Aorta (tissue), 5 donors: ENCODE measurements at regions not wholly inside any gene's neighbourhood (a gene's known extent, or its start where the extent isn't known, plus 50 kb on each side); places are given as distances from the start of the nearest gene placed in this dataset.
"Not testable (repeated sequence)": the region's sequence is repeated elsewhere in the genome, so short reads cannot be mapped to it uniquely, and the experiment has no call there.

Source experiments
- ATAC-seq: fragments of 200-7000 bp; cut with Tn5 transposase; one replicate; pipeline ENCODE4 v1.9.1; 2022; ENCODE audit warnings: moderate library complexity; ENCODE audit not compliant: low FRiP score
- DNase-seq, 2 donors: peaks; one replicate each; pipeline ENCODE4 v3.0.0-alpha.2; 2020
- H3K27ac ChIP-seq, 2 donors: one replicate each; pipeline ENCODE4 v1.5.1; 2013; ENCODE audit warnings: low read length in 2 of 2, mild to moderate bottlenecking in 2 of 2, moderate library complexity in 2 of 2, control low read depth in 1 of 2, inconsistent platforms in 1 of 2, low read depth in 1 of 2
- H3K27me3 ChIP-seq, 2 donors: one replicate each; pipeline ENCODE4 v1.6.1; 2013; ENCODE audit warnings: control low read depth in 1 of 2, low read length in 1 of 2, mild to moderate bottlenecking in 1 of 2, moderate library complexity in 1 of 2; ENCODE audit not compliant: insufficient read depth in 2 of 2, control insufficient read depth in 1 of 2
- H3K36me3 ChIP-seq, 2 donors: one replicate each; pipeline ENCODE4 v1.6.1; 2013; ENCODE audit warnings: control low read depth in 1 of 2, low read length in 1 of 2, mild to moderate bottlenecking in 1 of 2; ENCODE audit not compliant: insufficient read depth in 2 of 2, control insufficient read depth in 1 of 2
- H3K4me1 ChIP-seq, 2 donors: one replicate each; pipeline ENCODE4 v1.6.1; 2013; ENCODE audit warnings: low read length in 2 of 2, control low read depth in 1 of 2, mild to moderate bottlenecking in 1 of 2, moderate library complexity in 1 of 2; ENCODE audit not compliant: insufficient read depth in 2 of 2, control insufficient read depth in 1 of 2
- H3K4me3 ChIP-seq, 2 donors: one replicate each; pipeline ENCODE4 v1.5.1; 2013; ENCODE audit warnings: low read length in 2 of 2, control low read depth in 1 of 2, mild to moderate bottlenecking in 1 of 2
- H3K9me3 ChIP-seq: one replicate; pipeline ENCODE4 v1.6.1; 2013; ENCODE audit warnings: mild to moderate bottlenecking, low read length; ENCODE audit not compliant: control insufficient read depth
- WGBS, 2 donors: extraction: QIAGEN DNeasy Blood & Tissue Kit; methylation state at CpG; one replicate each; pipeline ENCODE4 v1.1.7; 2013; 5-methylcytosine and 5-hydroxymethylcytosine counted together
- intact Hi-C, 2 donors: fragments of 100-400 bp; cut with DNase I; formaldehyde crosslinking; loops; one replicate each; pipeline versions ENCODE4 v1.14.2 to v1.15.0; 2022
- donor health status: healthy with polysubstance abuse.
- donor health status: Bipolar disorder and iron deficiency.
- donor health status: DM: no; HTN: no; CAD: no.
- donor health status: DM: no; HTN: no; CAD: no.
- donor health status: DM: yes; HTN: yes; CAD: no.

DNA sequence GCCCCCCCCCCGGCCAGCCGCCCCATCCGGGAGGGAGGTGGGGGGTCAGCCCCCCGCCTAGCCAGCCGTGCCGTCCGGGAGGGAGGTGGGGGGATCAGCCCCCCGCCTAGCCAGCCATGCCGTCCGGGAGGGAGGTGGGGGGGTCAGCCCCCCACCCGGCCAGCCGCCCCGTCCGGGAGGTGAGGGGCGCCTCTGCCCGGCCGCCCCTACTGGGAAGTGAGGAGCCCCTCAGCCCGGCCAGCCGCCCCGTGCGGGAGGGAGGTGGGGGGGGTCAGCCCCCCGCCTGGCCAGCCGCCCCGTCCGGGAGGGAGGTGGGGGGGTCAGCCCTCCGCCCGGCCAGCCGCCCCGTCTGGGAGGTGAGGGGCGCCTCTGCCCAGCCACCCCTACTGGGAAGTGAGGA is 150.4 kb upstream of the ALDH1B1 start:
- 89 to 91% methylated on average over 19 to 28 of the region's 30 CpGs for WGBS, 2 donors
- DNase-seq, intact Hi-C loops: not testable (repeated sequence)

DNA sequence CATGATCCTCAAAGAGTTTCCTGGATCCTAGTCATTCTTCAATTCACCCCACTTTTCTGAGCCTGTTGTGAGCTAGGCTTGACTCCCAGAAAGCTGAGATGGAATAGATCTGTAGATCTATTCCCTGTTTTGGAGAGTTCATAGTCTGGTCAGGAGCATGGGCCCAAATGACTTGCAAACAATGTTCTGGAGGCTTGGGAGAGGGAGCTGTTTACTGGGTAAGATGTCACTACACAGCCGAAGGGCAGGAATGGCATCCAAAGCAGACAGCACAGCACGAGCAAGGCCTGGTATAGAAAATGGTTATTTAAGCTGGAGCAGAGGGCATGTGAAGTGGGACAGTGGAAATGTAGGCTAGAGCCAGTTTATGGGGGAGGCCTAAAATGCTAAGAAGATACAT is 152.5 kb upstream of the ALDH1B1 start:
- no peaks in the 10 kb centered on the region for H3K27me3 ChIP-seq
- H3K36me3 ChIP-seq: no peaks in the 10 kb centered on the region
- intact Hi-C loops: no loop called here
- 92 to 94% methylated on average over 2 of the region's 2 CpGs for WGBS, 2 donors
- H3K4me1 ChIP-seq: no peaks in the 10 kb centered on the region
- no peaks in the 10 kb centered on the region for H3K9me3 ChIP-seq
- DNase-seq: no peak
- no peak overlapping the region for H3K27ac ChIP-seq
- ATAC-seq: no peak
- H3K4me3 ChIP-seq: no peak overlapping the region

More for the DNA sequence above, 150.4 kb upstream of the ALDH1B1 start:
- not testable (repeated sequence) for H3K9me3 ChIP-seq, H3K27me3 ChIP-seq, H3K4me3 ChIP-seq, H3K4me1 ChIP-seq, H3K36me3 ChIP-seq, H3K27ac ChIP-seq, ATAC-seq

DNA sequence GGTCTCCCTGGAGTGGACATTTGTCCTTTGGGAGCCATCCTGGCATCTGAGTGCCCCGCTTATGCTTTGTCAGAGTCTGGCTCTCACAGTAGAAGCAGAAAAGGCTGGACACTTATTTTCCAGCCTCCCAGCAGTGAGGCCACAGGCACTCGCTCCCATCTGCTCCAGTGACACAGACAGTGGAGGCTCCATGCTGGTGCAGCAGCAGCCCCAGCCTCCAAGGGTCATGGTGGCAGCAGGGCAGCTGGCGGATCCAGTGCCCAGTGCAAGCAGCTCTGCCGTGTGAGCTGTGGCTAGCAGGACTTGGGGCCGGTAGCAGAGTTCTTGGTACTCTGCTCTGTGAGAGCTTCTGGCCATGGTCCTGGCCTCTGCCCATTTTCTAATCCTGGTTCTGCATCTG is 157.3 kb upstream of the ALDH1B1 start:
- H3K4me3 ChIP-seq: no peak overlapping the region
- H3K27ac ChIP-seq: no peak overlapping the region
- H3K27me3 ChIP-seq: no peaks in the 10 kb centered on the region
- no peaks in the 10 kb centered on the region for H3K4me1 ChIP-seq
- intact Hi-C loops: no loop called here
- ATAC-seq (no peak), DNase-seq (no peak)
- 77 to 89% methylated on average over 5 of the region's 5 CpGs for WGBS, 2 donors
- no peaks in the 10 kb centered on the region for H3K9me3 ChIP-seq
- H3K36me3 ChIP-seq: no peaks in the 10 kb centered on the region

DNA sequence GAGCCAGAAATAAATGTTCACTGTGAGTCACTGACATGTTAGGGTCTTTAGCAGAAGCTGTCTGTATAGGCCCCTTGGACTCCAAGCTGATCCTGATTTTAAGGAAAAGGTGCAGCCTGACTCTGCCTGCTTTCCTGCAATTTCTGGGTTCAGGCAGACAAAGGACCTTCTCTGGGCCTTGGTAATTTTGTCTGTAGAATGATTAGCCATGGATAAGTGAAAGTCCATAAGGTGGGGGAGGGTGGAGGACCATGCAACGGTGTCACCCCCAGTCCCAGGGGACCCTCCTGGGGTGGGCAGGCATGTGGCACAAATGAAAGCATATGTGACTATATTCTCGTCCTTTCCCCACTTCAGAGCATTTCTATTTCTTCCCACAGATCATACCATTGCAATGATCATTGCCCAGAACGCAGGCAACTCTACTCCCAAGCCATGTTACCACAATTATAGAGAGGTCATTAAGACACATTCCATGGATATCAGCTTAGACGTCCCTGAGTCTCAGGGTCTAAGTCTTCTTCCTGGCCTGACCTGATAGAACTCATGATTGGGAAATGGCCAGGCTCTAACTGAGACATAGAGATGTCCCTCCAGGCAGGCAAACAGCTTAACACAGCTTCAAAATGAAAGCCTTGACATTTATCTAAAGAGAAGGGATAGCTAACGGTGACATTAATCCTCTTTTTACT is 157.9 kb upstream of the ALDH1B1 start:
- WGBS, 2 donors: 82 to 87% methylated on average over 5 of the region's 5 CpGs
- H3K27ac ChIP-seq: no peak overlapping the region
- no peaks in the 10 kb centered on the region for H3K27me3 ChIP-seq
- intact Hi-C loops: no loop called here
- no peaks in the 10 kb centered on the region for H3K36me3 ChIP-seq
- no peaks in the 10 kb centered on the region for H3K9me3 ChIP-seq
- ATAC-seq (no peak), DNase-seq (no peak)
- no peaks in the 10 kb centered on the region for H3K4me1 ChIP-seq
- H3K4me3 ChIP-seq: no peak overlapping the region

DNA sequence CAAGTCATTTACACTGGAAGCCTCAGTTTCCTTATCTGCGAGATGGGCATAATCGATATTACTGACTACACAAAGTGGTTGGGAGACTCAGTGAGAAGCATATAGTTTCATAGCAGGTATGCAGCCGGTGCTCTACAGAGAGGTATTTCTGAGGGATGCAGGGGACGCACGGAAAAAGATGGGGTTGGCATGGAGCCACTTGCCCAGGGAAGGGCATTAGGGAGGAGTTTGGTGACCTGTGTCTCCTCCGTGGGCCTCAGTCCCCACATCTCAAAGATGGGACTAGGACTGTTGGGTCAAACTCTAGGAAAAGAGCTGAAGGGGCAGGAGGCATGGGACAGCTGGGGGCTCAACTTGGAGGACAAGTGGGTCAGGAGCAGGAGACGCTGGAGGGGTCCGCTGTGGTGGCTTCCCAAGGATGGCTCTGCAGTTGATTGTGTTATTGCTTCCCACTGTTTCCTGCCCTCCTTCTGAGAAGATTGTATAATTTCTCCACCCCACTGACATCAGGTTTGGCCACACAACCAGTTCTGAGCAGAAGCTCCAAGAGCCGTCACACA is 158.6 kb upstream of the ALDH1B1 start:
- H3K27ac ChIP-seq: no peak overlapping the region
- DNase-seq (no peak), ATAC-seq (no peak)
- intact Hi-C loops: no loop called here
- H3K9me3 ChIP-seq: no peaks in the 10 kb centered on the region
- WGBS, 2 donors: 94 to 97% methylated on average over 9 of the region's 9 CpGs
- H3K4me3 ChIP-seq: no peak overlapping the region
- no peaks in the 10 kb centered on the region for H3K27me3 ChIP-seq
- no peaks in the 10 kb centered on the region for H3K36me3 ChIP-seq
- no peaks in the 10 kb centered on the region for H3K4me1 ChIP-seq

DNA sequence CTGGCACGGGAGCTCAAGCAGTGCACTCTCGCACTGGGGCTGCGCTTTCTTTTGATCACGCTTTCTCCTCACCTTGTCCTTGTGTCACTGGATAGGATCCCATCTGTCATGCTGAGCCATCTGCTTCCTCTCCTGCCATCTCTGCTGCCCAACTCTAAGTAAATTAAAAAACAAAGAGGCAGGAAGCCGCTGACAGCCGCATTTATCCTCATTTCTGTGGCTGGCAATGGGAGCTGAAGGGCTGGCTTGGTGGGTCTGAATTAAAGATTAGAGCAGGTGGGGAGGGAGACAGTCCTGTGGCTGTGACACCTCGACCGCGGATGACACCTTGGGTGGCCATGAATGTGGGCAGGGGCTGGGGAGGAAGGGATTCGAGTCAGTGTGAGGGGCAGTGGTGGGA is 159.2 kb upstream of the ALDH1B1 start:
- Histone ChIP-seq H3K4me1 (no peaks in the 10 kb centered on the region), H3K27ac (no peak overlapping the region), H3K36me3 (no peaks in the 10 kb centered on the region), H3K9me3 (no peaks in the 10 kb centered on the region), H3K4me3 (no peak overlapping the region), H3K27me3 (no peaks in the 10 kb centered on the region)
- intact Hi-C loops: no loop called here
- 88 to 90% methylated on average over 10 of the region's 10 CpGs for WGBS, 2 donors
- ATAC-seq (no peak), DNase-seq (no peak)

DNA sequence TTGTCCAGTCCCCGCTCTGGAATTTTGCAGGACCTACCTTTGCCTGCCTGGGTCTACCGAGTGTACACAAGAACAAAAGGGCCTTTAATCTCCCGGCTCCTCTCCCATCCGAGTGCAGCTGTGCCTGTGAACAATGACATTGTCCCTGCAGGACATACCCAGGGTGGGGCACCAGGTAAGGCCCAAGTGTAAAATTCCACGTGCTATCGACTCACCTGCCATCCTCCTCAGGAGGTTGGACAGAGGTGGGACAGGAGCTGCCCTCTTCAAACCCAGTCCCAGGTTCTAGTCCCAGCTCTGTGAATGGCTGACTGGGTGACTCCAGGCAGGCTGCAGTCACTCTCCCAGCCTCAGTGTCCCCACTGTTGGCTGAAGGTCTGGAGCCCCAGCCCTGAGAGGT is 159.6 kb upstream of the ALDH1B1 start:
- Histone ChIP-seq H3K9me3 (no peaks in the 10 kb centered on the region), H3K36me3 (no peaks in the 10 kb centered on the region), H3K4me3 (no peak overlapping the region), H3K27ac (no peak overlapping the region), H3K4me1 (no peaks in the 10 kb centered on the region), H3K27me3 (no peaks in the 10 kb centered on the region)
- intact Hi-C loops: no loop called here
- DNase-seq (no peak), ATAC-seq (no peak)
- WGBS, 2 donors: 93 to 96% methylated on average over 6 of the region's 6 CpGs

DNA sequence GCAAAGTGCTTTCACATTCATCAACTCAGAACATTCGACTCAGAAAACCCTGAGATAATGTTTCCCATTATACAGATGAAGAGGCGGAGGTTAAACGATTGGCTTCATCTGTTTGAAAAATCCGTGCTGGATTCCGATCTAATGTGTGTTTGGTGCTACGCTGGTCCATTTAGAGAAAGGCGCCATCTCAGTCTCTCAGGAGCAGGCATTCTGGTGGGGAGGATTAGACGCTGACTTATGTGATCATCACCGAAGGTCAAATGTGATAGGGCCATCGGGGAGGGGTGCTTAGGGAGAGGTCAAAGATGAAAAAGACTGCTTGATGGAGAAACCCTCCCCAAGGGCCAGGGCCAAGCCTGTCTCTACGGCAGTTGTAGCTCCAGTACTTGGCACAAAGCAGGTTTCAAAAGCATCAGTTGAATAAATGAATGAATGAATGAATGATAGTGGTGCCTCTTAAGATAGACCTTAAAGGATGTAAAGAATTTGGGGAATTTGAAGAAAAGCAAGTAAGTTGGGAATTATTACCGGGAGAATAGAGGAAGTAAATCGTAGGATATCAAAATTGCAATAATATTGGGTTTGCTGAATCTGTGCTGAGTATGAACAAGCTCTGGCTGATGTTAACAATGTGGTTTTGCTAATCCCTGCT is 160.6 kb upstream of the SHB start:
- Histone ChIP-seq H3K27ac (no peak overlapping the region), H3K4me1 (no peaks in the 10 kb centered on the region), H3K4me3 (no peak overlapping the region), H3K27me3 (no peaks in the 10 kb centered on the region), H3K9me3 (no peaks in the 10 kb centered on the region), H3K36me3 (no peaks in the 10 kb centered on the region)
- WGBS, 2 donors: 89 to 90% methylated on average over 13 of the region's 13 CpGs
- DNase-seq: no peak
- ATAC-seq: no peak
- intact Hi-C loops: loop anchor here in 1 of 2 donors (10.0 kb wide), 1 partner anchor 85 kb away; no protein-coding TSS in a partner anchor

DNA sequence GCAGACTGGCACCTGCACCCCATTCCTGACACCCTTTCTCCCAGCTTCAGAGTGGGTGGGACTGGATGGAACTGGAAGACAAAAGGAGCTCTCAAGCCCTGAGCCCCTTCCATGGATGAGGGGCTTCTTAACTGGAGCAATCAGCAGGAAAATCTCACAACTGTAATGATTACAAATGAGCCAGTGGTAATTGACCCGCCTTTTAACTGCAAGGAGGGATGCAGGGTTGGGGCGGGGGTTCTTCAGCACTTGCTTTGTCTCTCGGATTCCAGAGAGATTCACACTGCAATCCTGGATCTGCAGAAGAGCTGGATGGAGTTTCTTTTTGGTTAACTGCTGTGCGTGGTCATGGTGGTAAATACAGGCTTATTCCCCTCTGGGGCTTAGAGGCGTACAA is 160.1 kb upstream of the SHB start:
- 92 to 95% methylated on average over 5 of the region's 5 CpGs for WGBS, 2 donors
- intact Hi-C loops: loop anchor here in 1 of 2 donors (10.0 kb wide), 1 partner anchor 86 kb away; no protein-coding TSS in a partner anchor

More for the DNA sequence above, 160.1 kb upstream of the SHB start:
- Histone ChIP-seq H3K36me3 (no peaks in the 10 kb centered on the region), H3K27me3 (no peaks in the 10 kb centered on the region), H3K9me3 (no peaks in the 10 kb centered on the region), H3K27ac (no peak overlapping the region), H3K4me1 (no peaks in the 10 kb centered on the region), H3K4me3 (no peak overlapping the region)
- ATAC-seq (no peak), DNase-seq (no peak)
